ENCODE measurements at regions not wholly inside any gene's neighbourhood (a gene's known extent, or its start where the extent isn't known, plus 50 kb on each side); places are given as distances from the start of the nearest gene placed in this dataset.
"Not testable (repeated sequence)": the region's sequence is repeated elsewhere in the genome, so short reads cannot be mapped to it uniquely, and the experiment has no call there.

DNA sequence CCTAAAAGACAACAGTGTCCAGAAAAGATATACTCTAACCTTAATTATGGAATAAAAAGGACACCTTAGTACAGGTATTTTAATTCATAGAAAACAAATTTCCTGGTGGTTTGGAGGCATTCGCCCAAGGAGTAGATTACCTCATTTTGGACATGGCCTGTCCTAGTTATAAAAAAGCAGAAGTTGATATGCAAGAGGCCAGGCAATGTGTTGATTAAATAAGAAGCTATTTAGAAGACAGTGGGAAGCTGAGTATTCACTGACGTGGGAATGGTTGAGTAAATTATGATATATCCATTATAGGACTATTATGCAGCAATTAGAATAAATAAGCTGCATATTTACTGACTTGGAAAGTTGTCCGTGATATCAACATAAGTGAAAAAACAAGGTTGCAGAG lies 314.9 kb downstream of the ALDH8A1 start:
- Histone ChIP-seq H3K27me3 (ENCODE audit: insufficient read depth, poor library complexity, severe bottlenecking) (no peaks in the 10 kb centered on the region), H3K27ac (replicated peaks) (no peak overlapping the region), H3K4me3 (replicated peaks; ENCODE audit: insufficient read depth, low read length) (no peak overlapping the region)
- TF ChIP-seq SPI1 (IDR thresholded peaks at IDR 0.05; ENCODE audit: borderline replicate concordance, low read depth) (no peak), GABPA (IDR thresholded peaks at IDR 0.05; ENCODE audit: low read depth) (no peak), POLR2AphosphoS5 (IDR thresholded peaks at IDR 0.05; ENCODE audit: low read depth) (no peak)
- TF ChIP-seq, protein P1, sequence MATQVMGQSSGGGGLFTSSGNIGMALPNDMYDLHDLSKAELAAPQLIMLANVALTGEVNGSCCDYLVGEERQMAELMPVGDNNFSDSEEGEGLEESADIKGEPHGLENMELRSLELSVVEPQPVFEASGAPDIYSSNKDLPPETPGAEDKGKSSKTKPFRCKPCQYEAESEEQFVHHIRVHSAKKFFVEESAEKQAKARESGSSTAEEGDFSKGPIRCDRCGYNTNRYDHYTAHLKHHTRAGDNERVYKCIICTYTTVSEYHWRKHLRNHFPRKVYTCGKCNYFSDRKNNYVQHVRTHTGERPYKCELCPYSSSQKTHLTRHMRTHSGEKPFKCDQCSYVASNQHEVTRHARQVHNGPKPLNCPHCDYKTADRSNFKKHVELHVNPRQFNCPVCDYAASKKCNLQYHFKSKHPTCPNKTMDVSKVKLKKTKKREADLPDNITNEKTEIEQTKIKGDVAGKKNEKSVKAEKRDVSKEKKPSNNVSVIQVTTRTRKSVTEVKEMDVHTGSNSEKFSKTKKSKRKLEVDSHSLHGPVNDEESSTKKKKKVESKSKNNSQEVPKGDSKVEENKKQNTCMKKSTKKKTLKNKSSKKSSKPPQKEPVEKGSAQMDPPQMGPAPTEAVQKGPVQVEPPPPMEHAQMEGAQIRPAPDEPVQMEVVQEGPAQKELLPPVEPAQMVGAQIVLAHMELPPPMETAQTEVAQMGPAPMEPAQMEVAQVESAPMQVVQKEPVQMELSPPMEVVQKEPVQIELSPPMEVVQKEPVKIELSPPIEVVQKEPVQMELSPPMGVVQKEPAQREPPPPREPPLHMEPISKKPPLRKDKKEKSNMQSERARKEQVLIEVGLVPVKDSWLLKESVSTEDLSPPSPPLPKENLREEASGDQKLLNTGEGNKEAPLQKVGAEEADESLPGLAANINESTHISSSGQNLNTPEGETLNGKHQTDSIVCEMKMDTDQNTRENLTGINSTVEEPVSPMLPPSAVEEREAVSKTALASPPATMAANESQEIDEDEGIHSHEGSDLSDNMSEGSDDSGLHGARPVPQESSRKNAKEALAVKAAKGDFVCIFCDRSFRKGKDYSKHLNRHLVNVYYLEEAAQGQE (IDR thresholded peaks at IDR 0.05; ENCODE audit: insufficient replicate concordance, low read depth), result no peak
- TF ChIP-seq, protein P2, sequence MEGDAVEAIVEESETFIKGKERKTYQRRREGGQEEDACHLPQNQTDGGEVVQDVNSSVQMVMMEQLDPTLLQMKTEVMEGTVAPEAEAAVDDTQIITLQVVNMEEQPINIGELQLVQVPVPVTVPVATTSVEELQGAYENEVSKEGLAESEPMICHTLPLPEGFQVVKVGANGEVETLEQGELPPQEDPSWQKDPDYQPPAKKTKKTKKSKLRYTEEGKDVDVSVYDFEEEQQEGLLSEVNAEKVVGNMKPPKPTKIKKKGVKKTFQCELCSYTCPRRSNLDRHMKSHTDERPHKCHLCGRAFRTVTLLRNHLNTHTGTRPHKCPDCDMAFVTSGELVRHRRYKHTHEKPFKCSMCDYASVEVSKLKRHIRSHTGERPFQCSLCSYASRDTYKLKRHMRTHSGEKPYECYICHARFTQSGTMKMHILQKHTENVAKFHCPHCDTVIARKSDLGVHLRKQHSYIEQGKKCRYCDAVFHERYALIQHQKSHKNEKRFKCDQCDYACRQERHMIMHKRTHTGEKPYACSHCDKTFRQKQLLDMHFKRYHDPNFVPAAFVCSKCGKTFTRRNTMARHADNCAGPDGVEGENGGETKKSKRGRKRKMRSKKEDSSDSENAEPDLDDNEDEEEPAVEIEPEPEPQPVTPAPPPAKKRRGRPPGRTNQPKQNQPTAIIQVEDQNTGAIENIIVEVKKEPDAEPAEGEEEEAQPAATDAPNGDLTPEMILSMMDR (IDR thresholded peaks at IDR 0.05; ENCODE audit: insufficient read depth, low read length), result no peak
- peak in 1 of 2 experiments; percentile 36 for DNase-seq (ENCODE audit: low read depth in 1 of 2, low spot score in 1 of 2)

DNA sequence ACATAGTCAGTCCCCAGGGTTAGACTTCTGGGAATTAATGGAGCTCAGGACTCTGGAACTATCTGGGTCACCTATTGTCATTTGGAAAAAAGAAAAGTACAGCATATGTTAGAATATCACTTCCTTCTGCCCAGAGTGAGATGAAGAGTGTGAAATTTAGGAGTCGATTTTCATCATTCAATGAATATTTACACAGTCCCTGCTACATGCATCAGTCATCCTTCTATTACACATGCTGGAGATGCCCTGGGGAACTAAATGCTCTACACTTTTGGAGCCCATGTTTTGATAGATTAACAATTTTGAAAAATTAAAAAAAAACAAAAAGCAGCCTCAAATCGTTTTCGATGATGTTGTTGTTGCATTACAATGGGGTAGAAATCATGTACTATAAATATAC lies 315.4 kb downstream of the ALDH8A1 start:
- no peak for TF ChIP-seq POLR2AphosphoS5 (IDR thresholded peaks at IDR 0.05; ENCODE audit: low read depth)
- no peak for TF ChIP-seq SPI1 (IDR thresholded peaks at IDR 0.05; ENCODE audit: borderline replicate concordance, low read depth)
- DNase-seq (ENCODE audit: low read depth in 1 of 2, low spot score in 1 of 2), result no peak
- Histone ChIP-seq H3K27ac (replicated peaks) (no peak overlapping the region), H3K27me3 (ENCODE audit: insufficient read depth, poor library complexity, severe bottlenecking) (no peaks in the 10 kb centered on the region), H3K4me3 (replicated peaks; ENCODE audit: insufficient read depth, low read length) (no peak overlapping the region)

DNA sequence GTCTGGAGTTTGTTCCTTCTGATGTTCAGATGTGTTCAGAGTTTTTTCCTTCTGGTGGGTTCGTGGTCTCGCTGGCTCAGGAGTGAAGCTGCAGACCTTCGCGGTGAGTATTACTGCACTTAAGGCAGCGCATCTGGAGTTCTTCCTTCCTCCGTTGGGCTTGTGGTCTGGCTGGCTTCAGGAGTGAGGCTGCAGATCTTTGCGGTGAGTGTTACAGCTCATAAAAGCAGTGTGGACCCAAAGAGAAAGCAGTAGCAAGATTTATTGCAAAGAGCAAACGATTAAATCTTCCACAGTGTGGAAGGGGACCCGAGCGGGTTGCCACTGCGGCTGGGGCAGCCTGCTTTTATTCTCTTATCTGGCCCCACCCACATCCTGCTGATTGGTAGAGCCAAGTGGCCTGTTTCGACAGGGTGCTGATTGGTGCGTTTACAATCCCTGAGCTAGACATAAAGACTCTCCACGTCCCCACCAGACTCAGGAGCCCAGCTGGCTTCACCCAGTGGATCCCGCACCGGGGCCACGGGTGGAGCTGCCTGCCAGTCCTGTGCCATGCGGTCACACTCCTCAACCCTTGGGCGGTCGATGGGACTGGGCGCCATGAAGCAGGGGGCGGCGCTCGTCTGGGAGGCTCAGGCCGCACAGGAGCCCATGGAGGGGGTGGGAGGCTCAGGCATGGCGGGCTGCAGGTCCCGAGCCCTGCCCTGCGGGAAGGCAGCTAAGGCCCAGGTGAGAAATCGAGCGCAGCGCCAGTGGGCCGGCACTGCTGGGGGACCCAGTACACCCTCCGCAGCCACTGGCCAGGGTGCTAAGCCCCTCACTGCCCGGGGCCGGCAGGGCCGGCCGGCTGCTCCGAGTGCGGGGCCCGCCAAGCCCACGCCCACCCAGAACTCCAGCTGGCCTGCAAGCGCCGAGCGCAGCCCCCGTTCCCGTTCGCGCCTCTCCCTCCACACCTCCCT lies 315.3 kb upstream of the SGK1 start:
- TF ChIP-seq, protein P1 (IDR thresholded peaks at IDR 0.05; ENCODE audit: insufficient replicate concordance, low read depth), result peak; percentile 43
- peak; percentile 60 for TF ChIP-seq GABPA (IDR thresholded peaks at IDR 0.05; ENCODE audit: low read depth)
- peak; percentile 99 for TF ChIP-seq POLR2AphosphoS5 (IDR thresholded peaks at IDR 0.05; ENCODE audit: low read depth)
- peak; percentile 45; the same call in 1 of the 2 replicates for TF ChIP-seq SPI1 (IDR thresholded peaks at IDR 0.05; ENCODE audit: borderline replicate concordance, low read depth)
- DNase-seq (ENCODE audit: low read depth in 1 of 2, low spot score in 1 of 2), result peak; percentile 93 to 95
- not testable (repeated sequence) for H3K27me3 ChIP-seq (ENCODE audit: insufficient read depth, poor library complexity, severe bottlenecking); H3K4me3 ChIP-seq (replicated peaks; ENCODE audit: insufficient read depth, low read length)
- peak overlapping the region; percentile 40; the same call in 1 of the 2 replicates for H3K27ac ChIP-seq (replicated peaks)

DNA sequence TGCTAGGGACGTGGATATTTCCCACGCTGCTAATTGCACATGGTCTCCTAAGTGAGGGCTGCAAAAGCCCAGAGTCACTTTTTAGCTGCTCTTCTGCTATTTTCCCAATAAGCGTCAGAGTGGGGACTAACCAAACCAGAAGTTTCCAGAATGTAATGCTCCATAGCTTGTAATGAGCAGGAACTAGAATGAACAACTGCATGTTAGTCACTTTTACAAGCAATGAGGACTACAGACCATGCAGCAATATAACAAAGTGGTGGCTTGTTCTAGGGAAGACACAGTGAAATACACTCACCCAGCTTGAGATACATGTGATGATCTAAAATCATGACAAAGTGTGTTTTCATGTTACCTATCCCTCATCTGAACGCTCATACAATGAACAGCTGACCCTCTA lies 314.1 kb upstream of the SGK1 start:
- Histone ChIP-seq H3K27me3 (ENCODE audit: insufficient read depth, poor library complexity, severe bottlenecking) (no peaks in the 10 kb centered on the region), H3K4me3 (replicated peaks; ENCODE audit: insufficient read depth, low read length) (no peak overlapping the region), H3K27ac (replicated peaks) (no peak overlapping the region)
- no peak for DNase-seq (ENCODE audit: low read depth in 1 of 2, low spot score in 1 of 2)
- TF ChIP-seq, protein P2 (IDR thresholded peaks at IDR 0.05; ENCODE audit: insufficient read depth, low read length), result no peak
- TF ChIP-seq, protein P1 (IDR thresholded peaks at IDR 0.05; ENCODE audit: insufficient replicate concordance, low read depth), result no peak
- TF ChIP-seq SPI1 (IDR thresholded peaks at IDR 0.05; ENCODE audit: borderline replicate concordance, low read depth) (no peak), POLR2AphosphoS5 (IDR thresholded peaks at IDR 0.05; ENCODE audit: low read depth) (no peak), GABPA (IDR thresholded peaks at IDR 0.05; ENCODE audit: low read depth) (no peak)

Data from HL-60 (cell line).